ENCODE measurements at regions not wholly inside any gene's neighbourhood (a gene's known extent, or its start where the extent isn't known, plus 50 kb on each side); places are given as distances from the start of the nearest gene placed in this dataset.

DNA sequence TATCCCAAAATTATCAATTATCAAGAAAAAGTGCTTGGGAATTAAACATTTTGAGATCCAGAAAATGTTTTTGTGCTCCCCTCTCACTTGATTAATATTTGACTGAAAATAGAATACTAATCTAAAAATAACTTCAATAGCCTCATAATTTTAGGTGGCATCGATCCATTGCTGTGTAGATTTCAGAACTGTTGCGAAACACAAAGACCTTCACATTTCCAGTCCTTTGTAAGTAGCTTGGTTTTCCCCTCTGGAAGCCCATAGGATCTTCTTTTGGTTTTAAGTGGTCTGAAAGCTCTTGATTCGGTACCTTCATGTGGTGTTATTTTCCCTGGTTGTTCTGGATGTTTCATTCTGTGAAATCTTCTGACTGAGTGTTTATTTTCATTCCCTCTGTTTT lies 176.5 kb downstream of the NUFIP1 start (continued):
- TF ChIP-seq, protein P1, sequence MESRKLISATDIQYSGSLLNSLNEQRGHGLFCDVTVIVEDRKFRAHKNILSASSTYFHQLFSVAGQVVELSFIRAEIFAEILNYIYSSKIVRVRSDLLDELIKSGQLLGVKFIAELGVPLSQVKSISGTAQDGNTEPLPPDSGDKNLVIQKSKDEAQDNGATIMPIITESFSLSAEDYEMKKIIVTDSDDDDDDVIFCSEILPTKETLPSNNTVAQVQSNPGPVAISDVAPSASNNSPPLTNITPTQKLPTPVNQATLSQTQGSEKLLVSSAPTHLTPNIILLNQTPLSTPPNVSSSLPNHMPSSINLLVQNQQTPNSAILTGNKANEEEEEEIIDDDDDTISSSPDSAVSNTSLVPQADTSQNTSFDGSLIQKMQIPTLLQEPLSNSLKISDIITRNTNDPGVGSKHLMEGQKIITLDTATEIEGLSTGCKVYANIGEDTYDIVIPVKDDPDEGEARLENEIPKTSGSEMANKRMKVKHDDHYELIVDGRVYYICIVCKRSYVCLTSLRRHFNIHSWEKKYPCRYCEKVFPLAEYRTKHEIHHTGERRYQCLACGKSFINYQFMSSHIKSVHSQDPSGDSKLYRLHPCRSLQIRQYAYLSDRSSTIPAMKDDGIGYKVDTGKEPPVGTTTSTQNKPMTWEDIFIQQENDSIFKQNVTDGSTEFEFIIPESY (IDR thresholded peaks at IDR 0.05; ENCODE audit: extremely low read depth, insufficient replicate concordance, low read length), result no peak

DNA sequence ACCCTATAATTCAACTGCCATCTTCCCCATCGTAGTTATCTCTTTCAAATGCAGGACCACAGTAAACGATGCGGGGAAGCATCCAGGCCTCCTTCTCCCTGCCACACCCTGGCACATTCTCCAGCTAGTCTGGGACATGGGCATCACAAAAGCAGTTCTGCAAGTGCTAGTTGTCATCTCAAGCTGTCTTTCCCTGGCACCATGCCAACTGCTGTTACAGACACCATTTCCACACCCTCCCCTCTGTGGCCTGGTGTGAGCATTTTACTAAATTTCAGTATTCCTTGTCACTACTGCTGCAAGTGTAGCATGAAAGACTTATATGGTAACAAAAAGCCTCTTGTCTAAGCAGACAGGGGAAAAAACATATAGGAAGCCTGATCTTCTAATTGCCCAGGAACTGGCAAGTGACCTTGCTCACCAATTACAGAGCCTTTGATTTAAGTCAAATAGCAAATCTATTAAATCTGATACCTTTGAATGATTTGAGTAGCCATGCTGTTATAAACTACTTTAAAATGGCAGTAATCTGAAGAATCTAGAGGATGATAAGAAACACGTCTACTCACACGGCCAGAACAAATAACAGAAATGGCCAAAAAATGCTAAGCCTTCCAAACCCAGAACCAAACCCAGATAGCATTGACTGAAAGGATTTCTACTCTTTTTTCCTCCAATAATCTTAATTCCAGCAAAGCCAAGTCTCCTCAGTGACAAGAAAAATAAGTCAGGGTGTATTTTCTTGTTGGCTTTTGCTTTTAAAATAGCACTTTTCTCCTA lies 179.0 kb downstream of the NUFIP1 start:
- Histone ChIP-seq H3K4me3 (replicated peaks in 1 of 2; ENCODE audit: low read depth in 1 of 2, low read length in 2 of 2) (no peak overlapping the region), H4K20me1 (ENCODE audit: insufficient read depth) (no peaks in the 10 kb centered on the region), H3K27ac (ENCODE audit: low read depth, low read length) (no peak overlapping the region), H2AFZ (ENCODE audit: low read depth, low read length, poor library complexity, severe bottlenecking) (no peak overlapping the region), H3K79me2 (ENCODE audit: insufficient read depth, low read length) (no peaks in the 10 kb centered on the region), H3K4me2 (ENCODE audit: low read length) (no peak overlapping the region), H3K27me3 (ENCODE audit: insufficient read depth, low read length) (no peaks in the 10 kb centered on the region), H3K9ac (ENCODE audit: low read length) (no peak overlapping the region), H3K9me3 (ENCODE audit: control insufficient read depth in 1 of 2, insufficient read depth in 1 of 2, low read depth in 1 of 2, low read length in 2 of 2) (no peaks in the 10 kb centered on the region), H3K4me1 (ENCODE audit: control insufficient read depth in 1 of 2, insufficient read depth in 2 of 2, low read length in 2 of 2) (peaks cover under 1 to 9% of the 10 kb centered on the region in 2 experiments; a peak in 3 of 4 replicates), H3K9me2 (ENCODE audit: insufficient read depth) (no peaks in the 10 kb centered on the region), H3K36me3 (ENCODE audit: control insufficient read depth in 1 of 2, insufficient read depth in 2 of 2, low read length in 2 of 2) (no peaks in the 10 kb centered on the region)
- intact Hi-C loops (cut with micrococcal nuclease), result no loop called here
- DNase-seq (ENCODE audit: low read depth, low spot score) (no peak), ATAC-seq (no peak)
- TF ChIP-seq FOSL1 (IDR thresholded peaks at IDR 0.05; ENCODE audit: low read depth) (no peak), POLR2AphosphoS5 (IDR thresholded peaks at IDR 0.05; ENCODE audit: low read depth, low read length) (no peak), EGR1 (IDR thresholded peaks at IDR 0.05; ENCODE audit: low read depth) (no peak), ZFX (IDR thresholded peaks at IDR 0.05) (no peak), SIN3A (IDR thresholded peaks at IDR 0.05; ENCODE audit: low read depth) (no peak)
- TF ChIP-seq, protein P2, sequence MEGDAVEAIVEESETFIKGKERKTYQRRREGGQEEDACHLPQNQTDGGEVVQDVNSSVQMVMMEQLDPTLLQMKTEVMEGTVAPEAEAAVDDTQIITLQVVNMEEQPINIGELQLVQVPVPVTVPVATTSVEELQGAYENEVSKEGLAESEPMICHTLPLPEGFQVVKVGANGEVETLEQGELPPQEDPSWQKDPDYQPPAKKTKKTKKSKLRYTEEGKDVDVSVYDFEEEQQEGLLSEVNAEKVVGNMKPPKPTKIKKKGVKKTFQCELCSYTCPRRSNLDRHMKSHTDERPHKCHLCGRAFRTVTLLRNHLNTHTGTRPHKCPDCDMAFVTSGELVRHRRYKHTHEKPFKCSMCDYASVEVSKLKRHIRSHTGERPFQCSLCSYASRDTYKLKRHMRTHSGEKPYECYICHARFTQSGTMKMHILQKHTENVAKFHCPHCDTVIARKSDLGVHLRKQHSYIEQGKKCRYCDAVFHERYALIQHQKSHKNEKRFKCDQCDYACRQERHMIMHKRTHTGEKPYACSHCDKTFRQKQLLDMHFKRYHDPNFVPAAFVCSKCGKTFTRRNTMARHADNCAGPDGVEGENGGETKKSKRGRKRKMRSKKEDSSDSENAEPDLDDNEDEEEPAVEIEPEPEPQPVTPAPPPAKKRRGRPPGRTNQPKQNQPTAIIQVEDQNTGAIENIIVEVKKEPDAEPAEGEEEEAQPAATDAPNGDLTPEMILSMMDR (IDR thresholded peaks at IDR 0.05 in 2 of 3, conservative IDR thresholded peaks at IDR 0.05 in 1 of 3; ENCODE audit: borderline replicate concordance in 1 of 3, insufficient read depth in 1 of 3, low read depth in 2 of 3, low read length in 2 of 3), result no peak
- POLR2A ChIA-PET, result no interaction called here
- CTCF ChIA-PET, result no interaction called here
- BruUV-seq (replicated peaks), result no TSS peak
- RAD21 ChIA-PET (ENCODE audit: low non-redundant PET in 1 of 2, low total read pairs in 2 of 2, uncharacterized antibody in 2 of 2, unreplicated experiment in 2 of 2), result no interaction called here

All from HCT116 (cell line).